HG03558 (cell line): ENCODE measurements at regions not wholly inside any gene's neighbourhood (a gene's known extent, or its start where the extent isn't known, plus 50 kb on each side); places are given as distances from the start of the nearest gene placed in this dataset.
"Not testable (repeated sequence)": the region's sequence is repeated elsewhere in the genome, so short reads cannot be mapped to it uniquely, and the experiment has no call there.

Experiments
- ATAC-seq: cut with Tn5 transposase; IDR thresholded peaks from one replicate; pipeline ENCODE4 v1.9.1; 2021; ENCODE audit warnings: moderate number of reproducible peaks; ENCODE audit not compliant: unreplicated experiment; ENCODE audit errors: extremely low read depth

GRCh38 chr12:83889745-83890144 is 1022.9 kb downstream of the SLC6A15 start:
- no peak for ATAC-seq

GRCh38 chr12:83886479-83886878 is 1026.1 kb downstream of the SLC6A15 start:
- no peak for ATAC-seq

GRCh38 chr12:83870921-83871599 is 1041.5 kb downstream of the SLC6A15 start:
- ATAC-seq, result not testable (repeated sequence)

- no peak for ATAC-seq
Observed at GRCh38 chr12:83866477-83866876, 1046.1 kb downstream of the SLC6A15 start.

GRCh38 chr12:83865431-83865830 is 1047.2 kb downstream of the SLC6A15 start:
- no peak for ATAC-seq

GRCh38 chr12:83864054-83864453 is 1048.5 kb downstream of the SLC6A15 start:
- no peak for ATAC-seq

- ATAC-seq, result no peak
Observed at GRCh38 chr12:83859021-83859420, 1053.6 kb downstream of the SLC6A15 start.

- ATAC-seq, result no peak
Observed at GRCh38 chr12:83856803-83857202, 1055.8 kb downstream of the SLC6A15 start.

GRCh38 chr12:83850531-83850930 is 1062.1 kb downstream of the SLC6A15 start:
- ATAC-seq, result no peak

GRCh38 chr12:83848702-83849101 is 1063.9 kb downstream of the SLC6A15 start:
- ATAC-seq, result no peak

- no peak for ATAC-seq
Observed at GRCh38 chr12:83843541-83843940, 1069.1 kb downstream of the SLC6A15 start.

GRCh38 chr12:83841620-83842019 is 1071.0 kb downstream of the SLC6A15 start:
- no peak for ATAC-seq

GRCh38 chr12:83827860-83828259 is 1084.7 kb downstream of the SLC6A15 start:
- no peak for ATAC-seq

GRCh38 chr12:83827193-83827592 is 1085.4 kb downstream of the SLC6A15 start:
- no peak for ATAC-seq

- peak; percentile 53 for ATAC-seq
Observed at GRCh38 chr12:83826112-83826511, 1086.5 kb downstream of the SLC6A15 start.

- peak; percentile 85 for ATAC-seq
Observed at GRCh38 chr12:83823386-83824045, 1089.1 kb downstream of the SLC6A15 start.

- ATAC-seq, result no peak
Observed at GRCh38 chr12:83821967-83822366, 1090.6 kb downstream of the SLC6A15 start.

GRCh38 chr12:83818881-83819280 is 1093.7 kb downstream of the SLC6A15 start:
- ATAC-seq, result no peak

GRCh38 chr12:83817730-83818129 is 1094.9 kb downstream of the SLC6A15 start:
- no peak for ATAC-seq

GRCh38 chr12:83808591-83808990 is 1104.0 kb downstream of the SLC6A15 start:
- no peak for ATAC-seq

GRCh38 chr12:83807871-83808270 is 1104.7 kb downstream of the SLC6A15 start:
- no peak for ATAC-seq

- ATAC-seq, result no peak
Observed at GRCh38 chr12:83805873-83806272, 1106.7 kb downstream of the SLC6A15 start.
